ENCODE measurements at regions not wholly inside any gene's neighbourhood (a gene's known extent, or its start where the extent isn't known, plus 50 kb on each side); places are given as distances from the start of the nearest gene placed in this dataset.

GRCh38 chr5:153883854-153884611, 154.7 kb downstream of the FAM114A2 start:
- no peak for DNase-seq (ENCODE audit: low read depth in 4 of 4, low spot score in 2 of 4)

- no peak for DNase-seq (ENCODE audit: low read depth in 4 of 4, low spot score in 2 of 4)
These were observed 157.0 kb downstream of the FAM114A2 start for GRCh38 chr5:153881687-153882086.

- DNase-seq (ENCODE audit: low read depth in 4 of 4, low spot score in 2 of 4): no peak
These were observed 158.6 kb downstream of the FAM114A2 start for GRCh38 chr5:153880106-153880505.

GRCh38 chr5:153879596-153879995, 159.1 kb downstream of the FAM114A2 start:
- no peak for DNase-seq (ENCODE audit: low read depth in 4 of 4, low spot score in 2 of 4)

GRCh38 chr5:153866176-153866575, 172.5 kb downstream of the FAM114A2 start:
- no peak for DNase-seq (ENCODE audit: low read depth in 4 of 4, low spot score in 2 of 4)

- DNase-seq (ENCODE audit: low read depth in 4 of 4, low spot score in 2 of 4): peak in 3 of 4 donors; percentile 7 to 40 (median 23)
These were observed 173.7 kb downstream of the FAM114A2 start for GRCh38 chr5:153865016-153865415.

- no peak for DNase-seq (ENCODE audit: low read depth in 4 of 4, low spot score in 2 of 4)
These were observed 174.8 kb downstream of the FAM114A2 start for GRCh38 chr5:153863951-153864350.

Measured in left renal cortex interstitium (tissue), 4 donors.